ENCODE measurements at regions not wholly inside any gene's neighbourhood (a gene's known extent, or its start where the extent isn't known, plus 50 kb on each side); places are given as distances from the start of the nearest gene placed in this dataset.
"Not testable (repeated sequence)": the region's sequence is repeated elsewhere in the genome, so short reads cannot be mapped to it uniquely, and the experiment has no call there.

- DNase-seq = no peak
Observed at GRCh38 chr21:28099001-28099705, 893.5 kb downstream of the LTN1 start.

- DNase-seq = no peak
Observed at GRCh38 chr21:28091466-28091865, 901.2 kb downstream of the LTN1 start.

- no peak for DNase-seq
Observed at GRCh38 chr21:28090546-28090945, 902.1 kb downstream of the LTN1 start.

- DNase-seq = no peak
Observed at GRCh38 chr21:28089599-28090441, 902.9 kb downstream of the LTN1 start.

GRCh38 chr21:28086861-28087581, 905.7 kb downstream of the LTN1 start:
- no peak for DNase-seq

GRCh38 chr21:28084951-28085350, 907.7 kb downstream of the LTN1 start:
- DNase-seq = no peak

GRCh38 chr21:28083350-28083749, 909.3 kb downstream of the LTN1 start:
- DNase-seq = no peak

GRCh38 chr21:28078126-28078525, 914.6 kb downstream of the LTN1 start:
- DNase-seq = no peak

GRCh38 chr21:28074676-28075075, 918.0 kb downstream of the LTN1 start:
- DNase-seq = no peak

- DNase-seq = no peak
Observed at GRCh38 chr21:28072601-28073000, 920.1 kb downstream of the LTN1 start.

GRCh38 chr21:28069450-28069923, 923.2 kb downstream of the LTN1 start:
- DNase-seq = no peak

GRCh38 chr21:28068455-28069358, 924.0 kb downstream of the LTN1 start:
- DNase-seq = no peak

GRCh38 chr21:28066596-28067387, 925.9 kb downstream of the LTN1 start:
- DNase-seq = no peak

GRCh38 chr21:28066076-28066475, 926.6 kb downstream of the LTN1 start:
- no peak for DNase-seq

- no peak for DNase-seq
Observed at GRCh38 chr21:28063241-28064216, 929.1 kb downstream of the LTN1 start.

- DNase-seq = not testable (repeated sequence)
Observed at GRCh38 chr21:28052956-28053355, 939.7 kb downstream of the LTN1 start.

GRCh38 chr21:28051649-28052048, 941.0 kb downstream of the LTN1 start:
- peak; percentile 0 for DNase-seq

GRCh38 chr21:28035692-28036091, 957.0 kb downstream of the LTN1 start:
- DNase-seq = not testable (repeated sequence)

- not testable (repeated sequence) for DNase-seq
Observed at GRCh38 chr21:28034916-28035315, 957.8 kb downstream of the LTN1 start.

- DNase-seq = not testable (repeated sequence)
Observed at GRCh38 chr21:28034334-28034733, 958.3 kb downstream of the LTN1 start.
